ENCODE measurements at regions not wholly inside any gene's neighbourhood (a gene's known extent, or its start where the extent isn't known, plus 50 kb on each side); places are given as distances from the start of the nearest gene placed in this dataset.

DNA sequence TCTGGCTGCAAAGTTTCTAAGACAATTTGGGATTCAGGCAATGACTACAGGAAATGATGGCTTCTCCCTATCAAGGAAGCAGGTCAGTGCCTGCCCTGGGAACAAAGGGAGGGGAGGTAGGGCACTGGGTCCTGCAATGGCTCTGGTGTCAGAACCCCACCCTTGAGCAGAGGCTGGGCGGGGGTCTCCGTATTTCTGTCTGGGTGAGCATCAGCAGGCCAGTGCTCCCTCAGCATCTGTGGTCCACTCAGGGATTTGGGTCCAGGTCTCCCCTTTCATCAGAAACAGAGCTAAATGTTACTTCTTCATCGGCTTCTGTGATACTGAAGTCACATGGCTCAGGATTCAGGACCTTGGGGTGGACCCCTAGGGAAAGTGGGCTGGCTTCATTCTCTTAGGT lies 195.5 kb upstream of the CDH5 start:
- TF ChIP-seq, protein P1, sequence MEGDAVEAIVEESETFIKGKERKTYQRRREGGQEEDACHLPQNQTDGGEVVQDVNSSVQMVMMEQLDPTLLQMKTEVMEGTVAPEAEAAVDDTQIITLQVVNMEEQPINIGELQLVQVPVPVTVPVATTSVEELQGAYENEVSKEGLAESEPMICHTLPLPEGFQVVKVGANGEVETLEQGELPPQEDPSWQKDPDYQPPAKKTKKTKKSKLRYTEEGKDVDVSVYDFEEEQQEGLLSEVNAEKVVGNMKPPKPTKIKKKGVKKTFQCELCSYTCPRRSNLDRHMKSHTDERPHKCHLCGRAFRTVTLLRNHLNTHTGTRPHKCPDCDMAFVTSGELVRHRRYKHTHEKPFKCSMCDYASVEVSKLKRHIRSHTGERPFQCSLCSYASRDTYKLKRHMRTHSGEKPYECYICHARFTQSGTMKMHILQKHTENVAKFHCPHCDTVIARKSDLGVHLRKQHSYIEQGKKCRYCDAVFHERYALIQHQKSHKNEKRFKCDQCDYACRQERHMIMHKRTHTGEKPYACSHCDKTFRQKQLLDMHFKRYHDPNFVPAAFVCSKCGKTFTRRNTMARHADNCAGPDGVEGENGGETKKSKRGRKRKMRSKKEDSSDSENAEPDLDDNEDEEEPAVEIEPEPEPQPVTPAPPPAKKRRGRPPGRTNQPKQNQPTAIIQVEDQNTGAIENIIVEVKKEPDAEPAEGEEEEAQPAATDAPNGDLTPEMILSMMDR (conservative IDR thresholded peaks at IDR 0.05; ENCODE audit: low read depth, low read length), result no peak
- no peak for TF ChIP-seq EZH2 (IDR thresholded peaks at IDR 0.05; ENCODE audit: low read length, unreplicated experiment)
